ENCODE measurements at regions not wholly inside any gene's neighbourhood (a gene's known extent, or its start where the extent isn't known, plus 50 kb on each side); places are given as distances from the start of the nearest gene placed in this dataset.

- TF ChIP-seq EZH2 (IDR thresholded peaks at IDR 0.05; ENCODE audit: borderline replicate concordance, insufficient read depth, low read length, poor library complexity, severe bottlenecking) (no peak), TAF1 (IDR thresholded peaks at IDR 0.05; ENCODE audit: low read depth) (no peak), SMC3 (conservative IDR thresholded peaks at IDR 0.05; ENCODE audit: poor library complexity) (no peak), POLR2AphosphoS5 (IDR thresholded peaks at IDR 0.05) (no peak), REST (IDR thresholded peaks at IDR 0.05; ENCODE audit: borderline replicate concordance) (no peak)
- TF ChIP-seq, protein P1, sequence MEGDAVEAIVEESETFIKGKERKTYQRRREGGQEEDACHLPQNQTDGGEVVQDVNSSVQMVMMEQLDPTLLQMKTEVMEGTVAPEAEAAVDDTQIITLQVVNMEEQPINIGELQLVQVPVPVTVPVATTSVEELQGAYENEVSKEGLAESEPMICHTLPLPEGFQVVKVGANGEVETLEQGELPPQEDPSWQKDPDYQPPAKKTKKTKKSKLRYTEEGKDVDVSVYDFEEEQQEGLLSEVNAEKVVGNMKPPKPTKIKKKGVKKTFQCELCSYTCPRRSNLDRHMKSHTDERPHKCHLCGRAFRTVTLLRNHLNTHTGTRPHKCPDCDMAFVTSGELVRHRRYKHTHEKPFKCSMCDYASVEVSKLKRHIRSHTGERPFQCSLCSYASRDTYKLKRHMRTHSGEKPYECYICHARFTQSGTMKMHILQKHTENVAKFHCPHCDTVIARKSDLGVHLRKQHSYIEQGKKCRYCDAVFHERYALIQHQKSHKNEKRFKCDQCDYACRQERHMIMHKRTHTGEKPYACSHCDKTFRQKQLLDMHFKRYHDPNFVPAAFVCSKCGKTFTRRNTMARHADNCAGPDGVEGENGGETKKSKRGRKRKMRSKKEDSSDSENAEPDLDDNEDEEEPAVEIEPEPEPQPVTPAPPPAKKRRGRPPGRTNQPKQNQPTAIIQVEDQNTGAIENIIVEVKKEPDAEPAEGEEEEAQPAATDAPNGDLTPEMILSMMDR (IDR thresholded peaks at IDR 0.05; ENCODE audit: poor library complexity, severe bottlenecking): no peak
These were observed 266.6 kb downstream of the MID1IP1 start for GRCh38 chrX:39067866-39068265.
